ENCODE measurements at regions not wholly inside any gene's neighbourhood (a gene's known extent, or its start where the extent isn't known, plus 50 kb on each side); places are given as distances from the start of the nearest gene placed in this dataset.

DNA sequence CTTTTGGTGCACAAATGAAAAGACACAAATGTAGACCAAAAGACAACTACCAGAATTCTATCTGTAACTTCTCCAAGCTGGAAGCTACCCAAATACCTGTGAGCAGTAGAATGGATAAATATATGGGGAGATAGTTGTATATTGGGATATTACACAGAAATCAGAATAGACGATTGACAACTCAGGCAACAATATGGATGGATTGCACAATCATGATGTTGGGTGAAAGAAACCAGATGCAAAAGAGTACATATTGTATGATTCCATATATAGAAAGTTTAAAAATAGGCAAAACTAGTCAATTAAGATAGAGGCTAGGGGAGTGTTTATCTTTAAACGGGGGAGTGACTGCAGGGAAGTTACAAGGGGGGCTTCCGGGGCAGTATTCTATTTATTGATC lies 77.5 kb upstream of the NKD1 start:
- 94% methylated on average over 3 of the region's 3 CpGs for WGBS (ENCODE audit: insufficient coverage)
- Histone ChIP-seq H3K27ac (ENCODE audit: insufficient read depth in 1 of 2, low read depth in 1 of 2, low read length in 2 of 2, poor library complexity in 1 of 2, severe bottlenecking in 2 of 2) (no peak overlapping the region), H3K9me3 (ENCODE audit: control extremely low read depth in 1 of 5, control insufficient read depth in 4 of 5, insufficient read depth in 2 of 5, low read depth in 1 of 5, low read length in 4 of 5) (peaks cover 0 to 3% (median 0%) of the 10 kb centered on the region in 5 experiments), H3K36me3 (ENCODE audit: control insufficient read depth in 4 of 4, insufficient read depth in 4 of 4, low read length in 3 of 4) (no peaks in the 10 kb centered on the region), H3K4me3 (ENCODE audit: control insufficient read depth in 1 of 7, extremely low read depth in 1 of 7, insufficient read depth in 4 of 7, low read depth in 2 of 7, low read length in 6 of 7) (no peak overlapping the region), H3K27me3 (replicated peaks in 2 of 5; ENCODE audit: control insufficient read depth in 4 of 5, insufficient read depth in 5 of 5, low read length in 4 of 5) (peaks cover 5 to 43% (median 29%) of the 10 kb centered on the region in 5 experiments), H3K4me1 (ENCODE audit: control extremely low read depth in 1 of 4, control insufficient read depth in 4 of 4, insufficient read depth in 4 of 4, low read length in 3 of 4) (peaks cover 0 to 7% (median 3%) of the 10 kb centered on the region in 4 experiments)
- POLR2A ChIA-PET, result no interaction called here
- CTCF ChIA-PET, result no interaction called here
- no peak for DNase-seq

DNA sequence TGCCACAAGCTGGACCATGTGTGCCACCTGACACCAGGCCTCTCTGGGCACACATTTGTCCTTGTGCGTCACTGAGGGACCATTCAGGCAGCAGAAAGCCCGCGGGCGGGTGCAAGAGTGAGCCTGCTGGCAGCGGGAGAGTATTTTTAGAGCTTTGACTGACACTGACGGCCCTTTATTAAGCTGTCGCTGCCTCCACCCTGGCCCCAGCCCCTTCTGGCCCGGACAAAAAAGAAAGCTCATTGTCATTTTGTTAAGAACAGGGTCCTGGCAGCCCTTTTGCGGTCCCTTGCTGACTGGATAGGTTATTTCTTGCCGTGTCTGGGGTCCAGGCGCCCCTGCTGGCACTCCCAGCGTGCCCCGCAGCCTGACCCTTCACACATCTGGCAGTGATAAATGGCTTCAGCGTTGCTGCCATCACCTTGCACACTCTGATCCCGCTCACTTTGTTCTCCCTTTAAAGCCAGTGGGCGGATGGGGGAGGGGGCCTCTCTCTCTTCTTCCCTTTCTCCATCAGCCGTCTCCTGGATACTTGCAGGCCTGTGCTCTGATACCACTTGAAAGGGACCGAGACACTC lies 78.4 kb upstream of the NKD1 start:
- ChIA-PET CTCF (no interaction called here), POLR2A (no interaction called here)
- Histone ChIP-seq H3K4me3 (ENCODE audit: control insufficient read depth in 1 of 7, extremely low read depth in 1 of 7, insufficient read depth in 4 of 7, low read depth in 2 of 7, low read length in 6 of 7) (no peak overlapping the region), H3K9me3 (ENCODE audit: control extremely low read depth in 1 of 5, control insufficient read depth in 4 of 5, insufficient read depth in 2 of 5, low read depth in 1 of 5, low read length in 4 of 5) (peaks cover 0 to 3% (median 0%) of the 10 kb centered on the region in 5 experiments), H3K4me1 (ENCODE audit: control extremely low read depth in 1 of 4, control insufficient read depth in 4 of 4, insufficient read depth in 4 of 4, low read length in 3 of 4) (peaks cover 0 to 7% (median 3%) of the 10 kb centered on the region in 4 experiments), H3K27ac (ENCODE audit: insufficient read depth in 1 of 2, low read depth in 1 of 2, low read length in 2 of 2, poor library complexity in 1 of 2, severe bottlenecking in 2 of 2) (no peak overlapping the region), H3K36me3 (ENCODE audit: control insufficient read depth in 4 of 4, insufficient read depth in 4 of 4, low read length in 3 of 4) (no peaks in the 10 kb centered on the region), H3K27me3 (replicated peaks in 2 of 5; ENCODE audit: control insufficient read depth in 4 of 5, insufficient read depth in 5 of 5, low read length in 4 of 5) (peaks cover 5 to 50% (median 30%) of the 10 kb centered on the region in 5 experiments)
- no peak for DNase-seq
- WGBS (ENCODE audit: insufficient coverage), result 82% methylated on average over 13 of the region's 18 CpGs

DNA sequence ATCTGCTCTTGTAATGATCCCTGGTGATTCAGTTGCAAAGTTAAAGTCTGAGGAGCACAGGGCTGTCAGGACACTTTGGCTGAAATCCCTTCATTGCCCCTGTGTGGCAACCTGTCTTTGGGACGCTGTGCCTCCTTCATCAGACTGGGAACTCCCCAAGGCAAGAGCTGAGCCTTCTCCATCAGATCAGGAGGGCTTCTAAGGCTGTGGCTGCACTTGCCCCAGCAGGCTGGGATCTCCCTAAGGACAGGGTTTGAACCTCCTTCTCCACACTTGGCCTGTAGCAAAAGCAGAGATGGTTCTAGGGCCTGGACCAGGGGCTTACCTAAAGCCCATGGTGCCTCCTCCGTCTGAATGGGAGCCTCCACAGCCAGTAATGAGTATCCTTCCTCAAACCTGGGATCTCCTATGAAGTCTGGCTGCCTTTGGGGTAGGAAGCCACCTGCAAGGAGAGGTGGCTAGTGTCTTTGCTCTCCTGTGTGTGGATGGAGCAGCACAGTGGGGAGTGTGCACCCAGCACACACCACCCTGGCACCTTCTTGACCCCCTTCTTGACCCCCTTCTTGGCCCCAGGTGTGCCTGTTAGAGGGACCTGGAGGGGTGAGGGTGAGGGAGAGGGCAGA lies 79.0 kb upstream of the NKD1 start:
- peaks cover 0 to 3% (median 0%) of the 10 kb centered on the region in 5 experiments for H3K9me3 ChIP-seq (ENCODE audit: control extremely low read depth in 1 of 5, control insufficient read depth in 4 of 5, insufficient read depth in 2 of 5, low read depth in 1 of 5, low read length in 4 of 5)
- ChIA-PET POLR2A (no interaction called here), CTCF (no interaction called here)
- peaks cover 5 to 51% (median 30%) of the 10 kb centered on the region in 5 experiments for H3K27me3 ChIP-seq (replicated peaks in 2 of 5; ENCODE audit: control insufficient read depth in 4 of 5, insufficient read depth in 5 of 5, low read length in 4 of 5)
- H3K4me1 ChIP-seq (ENCODE audit: control extremely low read depth in 1 of 4, control insufficient read depth in 4 of 4, insufficient read depth in 4 of 4, low read length in 3 of 4), result peaks cover 0 to 7% (median 3%) of the 10 kb centered on the region in 4 experiments
- H3K4me3 ChIP-seq (ENCODE audit: control insufficient read depth in 1 of 7, extremely low read depth in 1 of 7, insufficient read depth in 4 of 7, low read depth in 2 of 7, low read length in 6 of 7), result no peak overlapping the region
- no peak for DNase-seq
- WGBS (ENCODE audit: insufficient coverage), result 100% methylated on average over 1 of the region's 2 CpGs
- no peak overlapping the region for H3K27ac ChIP-seq (ENCODE audit: insufficient read depth in 1 of 2, low read depth in 1 of 2, low read length in 2 of 2, poor library complexity in 1 of 2, severe bottlenecking in 2 of 2)
- H3K36me3 ChIP-seq (ENCODE audit: control insufficient read depth in 4 of 4, insufficient read depth in 4 of 4, low read length in 3 of 4), result no peaks in the 10 kb centered on the region

DNA sequence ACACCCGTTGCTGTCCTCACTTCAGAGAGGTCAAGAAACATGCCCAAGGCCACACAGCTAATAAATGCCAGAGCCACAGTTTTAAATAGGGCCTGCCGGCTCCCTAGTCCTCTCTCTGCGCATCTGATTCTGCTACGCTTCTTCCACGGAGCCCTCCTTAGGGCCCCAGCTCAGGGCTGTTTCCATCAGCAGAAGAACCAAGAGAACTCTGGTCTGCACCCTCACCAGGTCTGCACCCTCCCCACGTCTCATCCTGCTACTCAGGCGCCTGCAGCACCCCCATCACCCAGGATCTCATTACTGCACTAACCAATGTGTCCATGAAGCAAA lies 79.5 kb upstream of the NKD1 start:
- no peak for DNase-seq

DNA sequence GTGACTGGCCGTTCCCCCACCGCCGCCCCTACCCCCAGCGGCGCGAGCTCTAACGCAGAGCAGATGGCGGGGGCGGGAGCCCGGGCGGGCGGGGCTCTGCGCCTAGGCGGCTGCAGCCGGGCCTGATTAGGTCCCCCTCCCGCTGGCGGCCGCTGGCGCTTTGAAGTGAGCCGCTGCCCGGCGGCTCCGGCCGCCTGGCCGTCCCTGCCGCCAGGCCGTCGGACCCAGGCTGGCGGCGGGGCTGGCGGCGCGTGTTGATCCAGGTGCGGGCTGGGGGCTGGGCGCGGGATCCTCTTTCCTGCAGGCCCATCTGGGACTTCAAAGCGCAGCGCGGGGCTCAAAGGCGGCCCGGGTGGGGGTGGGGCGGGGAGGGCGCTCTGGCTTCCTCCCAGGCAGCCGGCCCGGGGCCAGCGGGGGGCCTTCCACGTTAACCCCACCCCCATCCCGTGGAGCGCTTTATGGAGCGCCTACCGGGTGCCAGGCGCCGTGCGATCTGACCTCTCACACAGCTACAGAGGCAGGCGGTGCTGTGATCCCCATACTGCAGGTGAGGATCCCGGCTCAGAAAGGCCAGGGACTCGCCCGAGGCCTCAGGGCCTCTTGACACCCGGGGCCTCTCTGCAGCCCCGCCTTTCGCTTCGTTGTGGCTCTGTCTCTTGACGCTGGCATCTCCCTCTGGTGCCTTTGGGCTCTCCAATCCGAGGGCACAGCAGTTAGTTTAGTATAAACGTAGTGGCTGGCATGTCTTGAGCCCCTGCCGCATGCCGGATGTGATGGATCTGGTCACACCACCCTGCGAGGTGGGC lies 80.0 kb upstream of the NKD1 start:
- Histone ChIP-seq H3K36me3 (ENCODE audit: control insufficient read depth in 4 of 4, insufficient read depth in 4 of 4, low read length in 3 of 4) (no peaks in the 10 kb centered on the region), H3K27ac (ENCODE audit: insufficient read depth in 1 of 2, low read depth in 1 of 2, low read length in 2 of 2, poor library complexity in 1 of 2, severe bottlenecking in 2 of 2) (no peak overlapping the region), H3K4me3 (ENCODE audit: control insufficient read depth in 1 of 7, extremely low read depth in 1 of 7, insufficient read depth in 4 of 7, low read depth in 2 of 7, low read length in 6 of 7) (peak overlapping the region in 3 of 7 experiments; percentile 29 to 55 (median 37)), H3K4me1 (ENCODE audit: control extremely low read depth in 1 of 4, control insufficient read depth in 4 of 4, insufficient read depth in 4 of 4, low read length in 3 of 4) (peaks cover 0 to 7% (median 3%) of the 10 kb centered on the region in 4 experiments), H3K9me3 (ENCODE audit: control extremely low read depth in 1 of 5, control insufficient read depth in 4 of 5, insufficient read depth in 2 of 5, low read depth in 1 of 5, low read length in 4 of 5) (peaks cover 0 to 3% (median 0%) of the 10 kb centered on the region in 5 experiments), H3K27me3 (replicated peaks in 2 of 5; ENCODE audit: control insufficient read depth in 4 of 5, insufficient read depth in 5 of 5, low read length in 4 of 5) (peaks cover 5 to 51% (median 30%) of the 10 kb centered on the region in 5 experiments)
- 12% methylated on average over 49 of the region's 68 CpGs for WGBS (ENCODE audit: insufficient coverage)
- ChIA-PET CTCF (no interaction called here), POLR2A (no interaction called here)
- peak in 2 of 3 donors; percentile 21 to 22 for DNase-seq

More for the DNA sequence above, 79.5 kb upstream of the NKD1 start:
- POLR2A ChIA-PET, result no interaction called here
- H3K4me3 ChIP-seq (ENCODE audit: control insufficient read depth in 1 of 7, extremely low read depth in 1 of 7, insufficient read depth in 4 of 7, low read depth in 2 of 7, low read length in 6 of 7), result peak overlapping the region in 1 of 7 experiments; percentile 29
- WGBS (ENCODE audit: insufficient coverage), result 85% methylated on average over 7 of the region's 7 CpGs
- H3K4me1 ChIP-seq (ENCODE audit: control extremely low read depth in 1 of 4, control insufficient read depth in 4 of 4, insufficient read depth in 4 of 4, low read length in 3 of 4), result peaks cover 0 to 7% (median 3%) of the 10 kb centered on the region in 4 experiments
- peaks cover 5 to 51% (median 30%) of the 10 kb centered on the region in 5 experiments for H3K27me3 ChIP-seq (replicated peaks in 2 of 5; ENCODE audit: control insufficient read depth in 4 of 5, insufficient read depth in 5 of 5, low read length in 4 of 5)
- CTCF ChIA-PET, result no interaction called here
- H3K9me3 ChIP-seq (ENCODE audit: control extremely low read depth in 1 of 5, control insufficient read depth in 4 of 5, insufficient read depth in 2 of 5, low read depth in 1 of 5, low read length in 4 of 5), result peaks cover 0 to 3% (median 0%) of the 10 kb centered on the region in 5 experiments
- no peak overlapping the region for H3K27ac ChIP-seq (ENCODE audit: insufficient read depth in 1 of 2, low read depth in 1 of 2, low read length in 2 of 2, poor library complexity in 1 of 2, severe bottlenecking in 2 of 2)
- H3K36me3 ChIP-seq (ENCODE audit: control insufficient read depth in 4 of 4, insufficient read depth in 4 of 4, low read length in 3 of 4), result no peaks in the 10 kb centered on the region

DNA sequence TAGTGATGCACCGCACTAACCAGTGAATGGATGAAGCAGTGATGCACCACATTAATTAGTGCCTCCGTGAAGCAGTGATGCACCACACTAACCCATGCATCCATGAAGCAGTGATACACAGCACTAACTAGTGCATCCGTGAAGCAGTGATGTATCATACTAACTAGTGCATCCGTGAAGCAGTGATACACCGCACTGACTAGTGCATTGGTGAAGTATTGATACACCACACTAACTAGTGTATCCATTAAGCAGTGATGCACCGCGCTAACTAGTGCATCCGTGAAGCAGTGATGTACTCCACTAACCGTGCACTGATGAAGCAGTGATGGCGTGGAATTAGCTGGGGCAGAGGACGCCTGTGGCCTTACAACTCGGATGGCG lies 80.6 kb upstream of the NKD1 start:
- ChIA-PET POLR2A (no interaction called here), CTCF (no interaction called here)
- Histone ChIP-seq H3K27me3 (replicated peaks in 2 of 5; ENCODE audit: control insufficient read depth in 4 of 5, insufficient read depth in 5 of 5, low read length in 4 of 5) (peaks cover 5 to 51% (median 30%) of the 10 kb centered on the region in 5 experiments), H3K36me3 (ENCODE audit: control insufficient read depth in 4 of 4, insufficient read depth in 4 of 4, low read length in 3 of 4) (no peaks in the 10 kb centered on the region), H3K4me1 (ENCODE audit: control extremely low read depth in 1 of 4, control insufficient read depth in 4 of 4, insufficient read depth in 4 of 4, low read length in 3 of 4) (peaks cover 0 to 7% (median 3%) of the 10 kb centered on the region in 4 experiments), H3K4me3 (ENCODE audit: control insufficient read depth in 1 of 7, extremely low read depth in 1 of 7, insufficient read depth in 4 of 7, low read depth in 2 of 7, low read length in 6 of 7) (peak overlapping the region in 3 of 7 experiments; percentile 29 to 42 (median 37)), H3K27ac (ENCODE audit: insufficient read depth in 1 of 2, low read depth in 1 of 2, low read length in 2 of 2, poor library complexity in 1 of 2, severe bottlenecking in 2 of 2) (no peak overlapping the region), H3K9me3 (ENCODE audit: control extremely low read depth in 1 of 5, control insufficient read depth in 4 of 5, insufficient read depth in 2 of 5, low read depth in 1 of 5, low read length in 4 of 5) (peaks cover 0 to 3% (median 0%) of the 10 kb centered on the region in 5 experiments)
- no peak for DNase-seq
- 62% methylated on average over 7 of the region's 13 CpGs for WGBS (ENCODE audit: insufficient coverage)

DNA sequence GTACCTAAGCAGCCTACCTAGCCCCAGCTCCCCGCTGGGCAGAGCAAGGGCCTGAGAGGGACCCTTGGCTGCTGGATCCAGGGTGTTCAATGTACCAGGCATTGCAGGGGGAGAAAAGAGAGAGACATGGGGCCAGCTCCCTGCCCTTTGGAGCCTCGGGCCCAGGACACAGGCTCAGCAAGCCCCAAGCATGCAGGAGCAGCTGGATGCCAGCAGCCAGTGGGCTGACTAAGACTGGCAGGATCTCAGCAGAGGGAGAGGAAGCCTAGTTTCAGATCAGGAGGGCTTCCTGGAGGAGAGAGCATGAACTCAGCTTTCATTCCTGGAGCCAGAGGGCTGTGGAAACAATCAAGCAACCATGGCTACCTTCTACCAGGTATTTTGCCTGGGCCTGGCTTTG lies 82.0 kb upstream of the NKD1 start:
- no peak overlapping the region for H3K4me3 ChIP-seq (ENCODE audit: control insufficient read depth in 1 of 7, extremely low read depth in 1 of 7, insufficient read depth in 4 of 7, low read depth in 2 of 7, low read length in 6 of 7)
- ChIA-PET CTCF (no interaction called here), POLR2A (no interaction called here)
- H3K9me3 ChIP-seq (ENCODE audit: control extremely low read depth in 1 of 5, control insufficient read depth in 4 of 5, insufficient read depth in 2 of 5, low read depth in 1 of 5, low read length in 4 of 5), result no peaks in the 10 kb centered on the region
- no peak overlapping the region for H3K27ac ChIP-seq (ENCODE audit: insufficient read depth in 1 of 2, low read depth in 1 of 2, low read length in 2 of 2, poor library complexity in 1 of 2, severe bottlenecking in 2 of 2)
- H3K4me1 ChIP-seq (ENCODE audit: control extremely low read depth in 1 of 4, control insufficient read depth in 4 of 4, insufficient read depth in 4 of 4, low read length in 3 of 4), result peaks cover 0 to 7% (median 3%) of the 10 kb centered on the region in 4 experiments
- H3K27me3 ChIP-seq (replicated peaks in 2 of 5; ENCODE audit: control insufficient read depth in 4 of 5, insufficient read depth in 5 of 5, low read length in 4 of 5), result peaks cover 5 to 51% (median 26%) of the 10 kb centered on the region in 5 experiments
- no peak for DNase-seq
- no peaks in the 10 kb centered on the region for H3K36me3 ChIP-seq (ENCODE audit: control insufficient read depth in 4 of 4, insufficient read depth in 4 of 4, low read length in 3 of 4)
- 100% methylated on average over 2 of the region's 2 CpGs for WGBS (ENCODE audit: insufficient coverage)

Measured in common myeloid progenitor, CD34-positive (primary cell).